Renal cortex interstitium (tissue), 11 donors: ENCODE measurements at regions not wholly inside any gene's neighbourhood (a gene's known extent, or its start where the extent isn't known, plus 50 kb on each side); places are given as distances from the start of the nearest gene placed in this dataset.
A peak's percentile ranks its signal among the peaks of the same experiment; 100 is the strongest.

ENCODE experiments used
- DNase-seq, 11 donors: peaks; one replicate each; pipeline ENCODE4 v3.0.0-alpha.2; 2013; ENCODE audit warnings: low read depth in 9 of 11, low spot score in 4 of 11; ENCODE audit errors: extremely low read depth in 1 of 11

- no peak for DNase-seq
Observed at GRCh38 chr2:498493-499178, 178.6 kb downstream of the TMEM18 start.

- no peak for DNase-seq
Observed at GRCh38 chr2:497770-498492, 179.3 kb downstream of the TMEM18 start.

- DNase-seq = no peak
Observed at GRCh38 chr2:496729-497128, 180.5 kb downstream of the TMEM18 start.

GRCh38 chr2:495745-496275 lies 181.4 kb downstream of the TMEM18 start:
- no peak for DNase-seq

- DNase-seq = no peak
Observed at GRCh38 chr2:494853-495252, 182.4 kb downstream of the TMEM18 start.

- DNase-seq = no peak
Observed at GRCh38 chr2:493228-493627, 184.0 kb downstream of the TMEM18 start.

GRCh38 chr2:492178-492577 lies 185.0 kb downstream of the TMEM18 start:
- DNase-seq = no peak

- no peak for DNase-seq
Observed at GRCh38 chr2:489838-490237, 187.4 kb downstream of the TMEM18 start.

GRCh38 chr2:489084-489483 lies 188.1 kb downstream of the TMEM18 start:
- no peak for DNase-seq

GRCh38 chr2:487186-488079 lies 189.8 kb downstream of the TMEM18 start:
- no peak for DNase-seq

GRCh38 chr2:486371-486770 lies 190.8 kb downstream of the TMEM18 start:
- no peak for DNase-seq

GRCh38 chr2:481388-481787 lies 193.5 kb upstream of the ALKAL2 start:
- DNase-seq = no peak

- peak in 5 of 11 donors; percentile 22 to 60 (median 44) for DNase-seq
Observed at GRCh38 chr2:479490-480176, 191.7 kb upstream of the ALKAL2 start.

- DNase-seq = no peak
Observed at GRCh38 chr2:479031-479430, 191.1 kb upstream of the ALKAL2 start.

- no peak for DNase-seq
Observed at GRCh38 chr2:471560-471959, 183.7 kb upstream of the ALKAL2 start.

GRCh38 chr2:469514-469913 lies 181.6 kb upstream of the ALKAL2 start:
- no peak for DNase-seq

- no peak for DNase-seq
Observed at GRCh38 chr2:468648-469336, 180.9 kb upstream of the ALKAL2 start.

GRCh38 chr2:467892-468647 lies 180.2 kb upstream of the ALKAL2 start:
- DNase-seq = no peak
